Keratinocyte (primary cell): ENCODE measurements at regions not wholly inside any gene's neighbourhood (a gene's known extent, or its start where the extent isn't known, plus 50 kb on each side); places are given as distances from the start of the nearest gene placed in this dataset.

Experiments used
- DNase-seq: peaks from one replicate; pipeline ENCODE4 v3.0.0-alpha.2; 2011; ENCODE audit warnings: low read depth, missing footprints, low spot score
- FAIRE-seq: peaks from 2 replicates; lab custom pipeline; 2011; peaks lifted over from hg19 to GRCh38; lab: Jason Lieb, UNC
- H2AFZ ChIP-seq: 2 replicates; pipeline ENCODE4 v1.6.0; 2012; ENCODE audit warnings: low read length, control low read depth, inconsistent platforms; ENCODE audit not compliant: control insufficient read depth
- H3K27ac ChIP-seq: 2 replicates; pipeline ENCODE4 v1.5.1; 2011; ENCODE audit warnings: low read length; ENCODE audit not compliant: control insufficient read depth, insufficient read depth
- H3K27me3 ChIP-seq: 3 replicates; pipeline ENCODE4 v1.6.0; 2011; ENCODE audit warnings: low read length; ENCODE audit not compliant: control insufficient read depth, insufficient read depth; ENCODE audit errors: extremely low read depth
- H3K36me3 ChIP-seq, 2 experiments: 2 replicates in 1 of 2; 3 replicates in 1 of 2; pipeline ENCODE4 v1.5.1; 2011; ENCODE audit warnings: low read length in 2 of 2, mild to moderate bottlenecking in 1 of 2; ENCODE audit not compliant: control insufficient read depth in 2 of 2, insufficient read depth in 2 of 2; ENCODE audit errors: extremely low read depth in 1 of 2
- H3K4me1 ChIP-seq: 3 replicates; pipeline ENCODE4 v1.5.1; 2011; ENCODE audit warnings: low read length; ENCODE audit not compliant: control insufficient read depth, insufficient read depth; ENCODE audit errors: extremely low read depth
- H3K4me2 ChIP-seq: 3 replicates; pipeline ENCODE4 v1.6.0; 2011; ENCODE audit warnings: low read depth, low read length; ENCODE audit not compliant: control insufficient read depth, insufficient read depth; ENCODE audit errors: extremely low read depth
- H3K4me3 ChIP-seq, 3 experiments: fragments of 200-600 bp in 1 of 3; sonication (generic) in 1 of 3; 2 replicates in 2 of 3; 3 replicates in 1 of 3; pipeline ENCODE4 v1.5.1; 2011 to 2016; ENCODE audit warnings: low read length in 3 of 3, mild to moderate bottlenecking in 3 of 3, control low read depth in 2 of 3, inconsistent platforms in 1 of 3, low read depth in 1 of 3, mixed read lengths in 1 of 3, mixed run types in 1 of 3, moderate library complexity in 1 of 3; ENCODE audit not compliant: control insufficient read depth in 2 of 3, insufficient read depth in 2 of 3; ENCODE audit errors: extremely low read depth in 1 of 3
- H3K79me2 ChIP-seq: 2 replicates; pipeline ENCODE4 v1.6.0; 2012; ENCODE audit warnings: low read length; ENCODE audit not compliant: control insufficient read depth, insufficient read depth
- H3K9ac ChIP-seq: 3 replicates; pipeline ENCODE4 v1.6.0; 2011; ENCODE audit warnings: low read length; ENCODE audit not compliant: control insufficient read depth, insufficient read depth; ENCODE audit errors: extremely low read depth
- H3K9me1 ChIP-seq: 3 replicates; pipeline ENCODE4 v1.6.0; 2011; ENCODE audit warnings: low read length; ENCODE audit not compliant: control insufficient read depth, insufficient read depth; ENCODE audit errors: extremely low read depth
- H3K9me3 ChIP-seq: 2 replicates; pipeline ENCODE4 v1.5.1; 2012; ENCODE audit warnings: low read depth, low read length; ENCODE audit not compliant: control insufficient read depth
- H4K20me1 ChIP-seq: 3 replicates; pipeline ENCODE4 v1.6.0; 2011; ENCODE audit warnings: low read length; ENCODE audit not compliant: control insufficient read depth, insufficient read depth; ENCODE audit errors: extremely low read depth
- EZH2 ChIP-seq: IDR thresholded peaks from one replicate; pipeline ENCODE4 v1.6.1; 2012; ENCODE audit warnings: inconsistent platforms, mild to moderate bottlenecking, low read length, moderate library complexity
- dilution Hi-C: fragments of 300-500 bp; cut with MboI; formaldehyde crosslinking; loops from one replicate; pipeline ENCODE4 v1.7.0; 2020; ENCODE audit warnings: low sequenced_read_pairs; ENCODE audit not compliant: extremely low pct_ligation_motif_present
- TF ChIP-seq, protein P1 (sequence below), 3 experiments: IDR thresholded peaks in 1 of 3; conservative IDR thresholded peaks in 1 of 3; optimal IDR thresholded peaks in 1 of 3; 2 replicates in 2 of 3; 3 replicates in 1 of 3; pipeline versions ENCODE3 to v1.5.1; 2011; ENCODE audit warnings: low read length in 3 of 3, mild to moderate bottlenecking in 3 of 3, moderate library complexity in 2 of 3, control low read depth in 1 of 3, inconsistent platforms in 1 of 3; ENCODE audit not compliant: insufficient read depth in 2 of 3; ENCODE audit errors: extremely low read depth in 1 of 3

DNA sequence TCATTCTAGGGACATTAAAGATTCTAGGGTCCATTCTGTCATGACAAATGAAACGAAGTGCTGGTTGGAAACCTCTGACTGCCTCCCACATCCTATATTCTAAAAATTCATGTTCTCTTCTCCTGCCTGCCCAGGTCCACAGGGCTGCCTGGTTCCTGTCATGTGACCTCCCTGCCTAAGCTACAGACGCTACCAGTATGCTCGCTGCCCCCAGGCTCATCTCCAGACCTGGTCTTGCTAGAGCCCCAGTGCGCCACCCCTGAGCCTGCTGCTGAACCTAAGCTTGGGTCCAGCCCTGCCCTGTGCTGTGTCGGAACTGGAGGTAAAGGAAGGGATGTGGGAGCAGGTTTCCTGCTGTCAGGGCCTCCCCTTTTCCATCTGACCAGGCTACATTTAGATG is 231.6 kb upstream of the CDH5 start:
- Histone ChIP-seq H3K79me2 (no peaks in the 10 kb centered on the region), H3K9ac (no peak overlapping the region), H3K36me3 (no peaks in the 10 kb centered on the region), H2AFZ (no peak overlapping the region), H3K9me3 (no peaks in the 10 kb centered on the region), H3K9me1 (no peaks in the 10 kb centered on the region), H3K27ac (no peak overlapping the region), H3K27me3 (peaks cover 3% of the 10 kb centered on the region), H4K20me1 (no peaks in the 10 kb centered on the region), H3K4me3 (no peak overlapping the region), H3K4me2 (no peak overlapping the region), H3K4me1 (peaks cover 9% of the 10 kb centered on the region)
- no peak for TF ChIP-seq EZH2
- TF ChIP-seq, protein P1, sequence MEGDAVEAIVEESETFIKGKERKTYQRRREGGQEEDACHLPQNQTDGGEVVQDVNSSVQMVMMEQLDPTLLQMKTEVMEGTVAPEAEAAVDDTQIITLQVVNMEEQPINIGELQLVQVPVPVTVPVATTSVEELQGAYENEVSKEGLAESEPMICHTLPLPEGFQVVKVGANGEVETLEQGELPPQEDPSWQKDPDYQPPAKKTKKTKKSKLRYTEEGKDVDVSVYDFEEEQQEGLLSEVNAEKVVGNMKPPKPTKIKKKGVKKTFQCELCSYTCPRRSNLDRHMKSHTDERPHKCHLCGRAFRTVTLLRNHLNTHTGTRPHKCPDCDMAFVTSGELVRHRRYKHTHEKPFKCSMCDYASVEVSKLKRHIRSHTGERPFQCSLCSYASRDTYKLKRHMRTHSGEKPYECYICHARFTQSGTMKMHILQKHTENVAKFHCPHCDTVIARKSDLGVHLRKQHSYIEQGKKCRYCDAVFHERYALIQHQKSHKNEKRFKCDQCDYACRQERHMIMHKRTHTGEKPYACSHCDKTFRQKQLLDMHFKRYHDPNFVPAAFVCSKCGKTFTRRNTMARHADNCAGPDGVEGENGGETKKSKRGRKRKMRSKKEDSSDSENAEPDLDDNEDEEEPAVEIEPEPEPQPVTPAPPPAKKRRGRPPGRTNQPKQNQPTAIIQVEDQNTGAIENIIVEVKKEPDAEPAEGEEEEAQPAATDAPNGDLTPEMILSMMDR (optimal IDR thresholded peaks at IDR 0.05 in 1 of 3, IDR thresholded peaks at IDR 0.05 in 1 of 3, conservative IDR thresholded peaks at IDR 0.05 in 1 of 3; ENCODE audit: extremely low read depth in 1 of 3, insufficient read depth in 2 of 3, low read length in 3 of 3), result no peak
- dilution Hi-C loops, result no loop called here
- no peak for DNase-seq
- FAIRE-seq, result no peak

DNA sequence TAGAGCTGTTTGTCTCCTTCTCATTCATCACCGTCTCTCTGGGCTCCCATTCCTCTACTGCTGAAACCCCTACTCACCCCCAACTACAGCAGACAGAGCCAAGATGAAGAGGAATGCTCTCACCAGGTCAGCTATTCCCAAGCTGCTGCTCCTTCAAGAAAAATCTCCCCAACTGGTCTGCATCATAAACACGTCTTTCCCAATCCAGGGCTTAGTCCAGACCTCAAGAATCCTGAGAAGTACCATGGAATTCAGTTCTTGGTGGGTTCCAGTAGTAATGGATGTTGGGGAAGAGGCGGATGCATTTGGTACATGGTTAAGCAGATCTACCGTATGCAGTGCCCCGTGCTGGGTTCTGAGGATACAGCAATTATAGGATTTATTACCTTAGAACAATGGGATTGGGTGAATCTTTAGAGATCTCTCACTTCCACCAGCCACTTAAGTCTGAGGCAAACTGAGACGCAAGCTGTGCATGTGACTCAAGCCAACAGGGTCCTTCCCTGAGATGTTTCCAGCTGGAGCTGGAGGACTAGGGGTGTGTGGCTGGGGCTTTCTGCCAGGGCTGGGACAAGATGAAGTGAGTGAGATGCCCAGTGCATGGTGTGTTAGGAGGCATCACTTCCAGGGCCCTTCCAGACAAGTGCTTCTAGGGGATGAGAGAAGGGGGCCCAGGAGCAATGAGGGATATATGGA is 232.7 kb upstream of the CDH5 start:
- Histone ChIP-seq H3K27me3 (peaks cover 6% of the 10 kb centered on the region), H2AFZ (no peak overlapping the region), H3K27ac (no peak overlapping the region), H4K20me1 (no peaks in the 10 kb centered on the region), H3K9ac (no peak overlapping the region), H3K4me1 (peaks cover 9% of the 10 kb centered on the region), H3K79me2 (no peaks in the 10 kb centered on the region), H3K9me1 (no peaks in the 10 kb centered on the region), H3K4me2 (no peak overlapping the region), H3K9me3 (no peaks in the 10 kb centered on the region), H3K36me3 (no peaks in the 10 kb centered on the region), H3K4me3 (no peak overlapping the region)
- dilution Hi-C loops, result no loop called here
- no peak for FAIRE-seq
- no peak for DNase-seq
- TF ChIP-seq EZH2, result no peak
- TF ChIP-seq, protein P1 (optimal IDR thresholded peaks at IDR 0.05 in 1 of 3, IDR thresholded peaks at IDR 0.05 in 1 of 3, conservative IDR thresholded peaks at IDR 0.05 in 1 of 3; ENCODE audit: extremely low read depth in 1 of 3, insufficient read depth in 2 of 3, low read length in 3 of 3), result no peak
